Panc1 (cell line): ENCODE measurements at regions not wholly inside any gene's neighbourhood (a gene's known extent, or its start where the extent isn't known, plus 50 kb on each side); places are given as distances from the start of the nearest gene placed in this dataset.

Experiments used
- ATAC-seq: fragments of 200-7000 bp; cut with Tn5 transposase; 2 replicates; pipeline ENCODE4 v1.9.1; 2020; ENCODE audit warnings: mild to moderate bottlenecking, moderate library complexity
- BruUV-seq: library from RNA; stranded (reverse); fragments of 400-500 nt; replicated peaks from 2 replicates; lab custom pipeline; 2021; lab: Mats Ljungman, UMichigan
- CTCF ChIA-PET: fragments of 300-600 bp; sonication (Branson Sonifier 250); formaldehyde crosslinking; loops from one replicate; lab custom pipeline; 2022; ENCODE audit warnings: antibody characterized with exemption; lab: Charles Lee
- POLR2A ChIA-PET: fragments of 300-600 bp; sonication (Branson Sonifier 250); formaldehyde crosslinking; loops from one replicate; lab custom pipeline; 2022; ENCODE audit warnings: antibody characterized with exemption; lab: Charles Lee
- DNase-seq: peaks from one replicate; pipeline ENCODE4 v3.0.0-alpha.2; 2010; ENCODE audit warnings: low read depth, low spot score
- H3K27ac ChIP-seq: 2 replicates; pipeline ENCODE4 v1.5.1; 2011; ENCODE audit warnings: mild to moderate bottlenecking, low read length, inconsistent platforms
- H3K27me3 ChIP-seq: fragments of 200-500 bp; sonication (Bioruptor generic); 2 replicates; pipeline ENCODE4 v1.6.0; 2014; ENCODE audit warnings: low read length, inconsistent platforms; ENCODE audit not compliant: control insufficient read depth, insufficient read depth
- H3K36me3 ChIP-seq: fragments of 200-500 bp; sonication (Bioruptor generic); 2 replicates; pipeline ENCODE4 v1.5.1; 2014; ENCODE audit warnings: inconsistent platforms, mild to moderate bottlenecking, low read length, moderate library complexity; ENCODE audit not compliant: control insufficient read depth, insufficient read depth
- H3K4me1 ChIP-seq: 2 replicates; pipeline ENCODE4 v1.5.1; 2011; ENCODE audit warnings: inconsistent platforms, mild to moderate bottlenecking, low read length, moderate library complexity; ENCODE audit not compliant: control insufficient read depth, insufficient read depth
- H3K4me3 ChIP-seq, 2 experiments: 2 replicates each; pipeline ENCODE4 v1.5.1; 2011 to 2012; ENCODE audit warnings: low read depth in 2 of 2, low read length in 2 of 2, mild to moderate bottlenecking in 2 of 2, inconsistent platforms in 1 of 2, moderate library complexity in 1 of 2
- H3K9me3 ChIP-seq: fragments of 200-500 bp; sonication (Bioruptor generic); 2 replicates; pipeline ENCODE4 v1.5.1; 2014; ENCODE audit warnings: low read depth, mild to moderate bottlenecking, inconsistent platforms, low read length, moderate library complexity; ENCODE audit not compliant: control insufficient read depth, insufficient read depth
- POLR2AphosphoS5 ChIP-seq: IDR thresholded peaks from 2 replicates; pipeline ENCODE4 v1.6.1; 2012; ENCODE audit warnings: mild to moderate bottlenecking, low read depth, low read length, moderate library complexity
- SIN3A ChIP-seq: IDR thresholded peaks from 2 replicates; pipeline ENCODE4 v1.6.1; 2012; ENCODE audit warnings: low read depth, mild to moderate bottlenecking, low read length, moderate library complexity, borderline replicate concordance; ENCODE audit not compliant: insufficient read depth
- TCF7L2 ChIP-seq: IDR thresholded peaks from 2 replicates; pipeline ENCODE4 v1.6.1; 2011; ENCODE audit warnings: mild to moderate bottlenecking, low read depth, low read length, inconsistent platforms
- in situ Hi-C: cut with HindIII; loops from 2 replicates; pipeline ENCODE4 v1.10.0; 2016; ENCODE audit warnings: low sequenced_read_pairs, low pct_unique_long_range_greater_than_20kb
- intact Hi-C: fragments of 100-400 bp; cut with micrococcal nuclease; formaldehyde crosslinking; loops from one replicate; pipeline ENCODE4 v1.10.0; 2022; ENCODE audit not compliant: unreplicated experiment
- TF ChIP-seq, protein P1 (sequence below): fragments of 450-650 bp; IDR thresholded peaks from 2 replicates; pipeline ENCODE4 v1.5.1; 2017; ENCODE audit warnings: mild to moderate bottlenecking
- TF ChIP-seq, protein P2 (sequence below), 2 experiments: IDR thresholded peaks; 2 replicates each; pipeline ENCODE4 v1.6.1; 2011 to 2012; ENCODE audit warnings: low read depth in 2 of 2, control low read depth in 1 of 2, low read length in 1 of 2, mild to moderate bottlenecking in 1 of 2, moderate library complexity in 1 of 2; ENCODE audit not compliant: insufficient read depth in 1 of 2

DNA sequence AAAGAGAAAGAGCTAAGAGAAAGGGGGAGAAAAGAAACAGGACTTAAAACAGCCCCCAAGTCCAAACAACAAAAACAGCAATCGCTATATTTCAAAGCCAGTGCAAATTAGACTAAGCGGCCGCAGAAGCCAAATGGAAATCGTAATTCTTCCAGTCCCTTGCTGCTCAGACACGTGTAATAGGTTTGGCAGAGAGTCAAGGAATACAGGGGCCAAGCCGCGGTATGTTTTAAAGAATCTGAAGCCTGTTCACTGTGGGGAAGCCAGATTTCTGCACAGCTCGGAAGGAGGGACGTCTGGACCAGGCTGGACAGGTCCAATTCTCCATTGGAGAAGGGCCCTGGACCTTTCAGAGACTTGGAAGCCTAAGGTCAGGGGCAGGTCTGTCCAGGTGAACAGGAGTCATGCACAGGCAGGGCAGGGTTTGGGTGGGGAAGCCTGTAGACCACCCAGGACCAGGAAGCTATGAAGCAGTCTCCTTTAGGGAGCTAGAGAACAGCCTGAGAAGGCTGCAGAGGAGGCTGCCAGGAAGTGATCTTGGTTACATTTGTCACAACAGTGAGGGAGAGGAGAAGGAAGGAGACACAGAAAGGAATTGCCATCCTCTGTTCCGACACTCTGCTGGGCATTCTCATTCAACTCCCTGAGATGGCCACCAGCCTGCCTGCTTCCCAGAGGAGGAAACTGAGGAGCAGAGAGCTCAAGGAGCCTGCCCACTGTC lies 265.5 kb upstream of the ISX start:
- in situ Hi-C loops = no loop called here
- no peaks in the 10 kb centered on the region for H3K27me3 ChIP-seq
- ATAC-seq = no peak
- no TSS peak for BruUV-seq
- ChIA-PET CTCF (interaction anchor here (0.7 kb wide), 1 partner anchor 1486 kb away, joined by 3 read pairs; no protein-coding TSS in a partner anchor), POLR2A (no interaction called here)
- intact Hi-C loops = no loop called here
- TF ChIP-seq, protein P1, sequence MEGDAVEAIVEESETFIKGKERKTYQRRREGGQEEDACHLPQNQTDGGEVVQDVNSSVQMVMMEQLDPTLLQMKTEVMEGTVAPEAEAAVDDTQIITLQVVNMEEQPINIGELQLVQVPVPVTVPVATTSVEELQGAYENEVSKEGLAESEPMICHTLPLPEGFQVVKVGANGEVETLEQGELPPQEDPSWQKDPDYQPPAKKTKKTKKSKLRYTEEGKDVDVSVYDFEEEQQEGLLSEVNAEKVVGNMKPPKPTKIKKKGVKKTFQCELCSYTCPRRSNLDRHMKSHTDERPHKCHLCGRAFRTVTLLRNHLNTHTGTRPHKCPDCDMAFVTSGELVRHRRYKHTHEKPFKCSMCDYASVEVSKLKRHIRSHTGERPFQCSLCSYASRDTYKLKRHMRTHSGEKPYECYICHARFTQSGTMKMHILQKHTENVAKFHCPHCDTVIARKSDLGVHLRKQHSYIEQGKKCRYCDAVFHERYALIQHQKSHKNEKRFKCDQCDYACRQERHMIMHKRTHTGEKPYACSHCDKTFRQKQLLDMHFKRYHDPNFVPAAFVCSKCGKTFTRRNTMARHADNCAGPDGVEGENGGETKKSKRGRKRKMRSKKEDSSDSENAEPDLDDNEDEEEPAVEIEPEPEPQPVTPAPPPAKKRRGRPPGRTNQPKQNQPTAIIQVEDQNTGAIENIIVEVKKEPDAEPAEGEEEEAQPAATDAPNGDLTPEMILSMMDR = no peak
- TF ChIP-seq, protein P2, sequence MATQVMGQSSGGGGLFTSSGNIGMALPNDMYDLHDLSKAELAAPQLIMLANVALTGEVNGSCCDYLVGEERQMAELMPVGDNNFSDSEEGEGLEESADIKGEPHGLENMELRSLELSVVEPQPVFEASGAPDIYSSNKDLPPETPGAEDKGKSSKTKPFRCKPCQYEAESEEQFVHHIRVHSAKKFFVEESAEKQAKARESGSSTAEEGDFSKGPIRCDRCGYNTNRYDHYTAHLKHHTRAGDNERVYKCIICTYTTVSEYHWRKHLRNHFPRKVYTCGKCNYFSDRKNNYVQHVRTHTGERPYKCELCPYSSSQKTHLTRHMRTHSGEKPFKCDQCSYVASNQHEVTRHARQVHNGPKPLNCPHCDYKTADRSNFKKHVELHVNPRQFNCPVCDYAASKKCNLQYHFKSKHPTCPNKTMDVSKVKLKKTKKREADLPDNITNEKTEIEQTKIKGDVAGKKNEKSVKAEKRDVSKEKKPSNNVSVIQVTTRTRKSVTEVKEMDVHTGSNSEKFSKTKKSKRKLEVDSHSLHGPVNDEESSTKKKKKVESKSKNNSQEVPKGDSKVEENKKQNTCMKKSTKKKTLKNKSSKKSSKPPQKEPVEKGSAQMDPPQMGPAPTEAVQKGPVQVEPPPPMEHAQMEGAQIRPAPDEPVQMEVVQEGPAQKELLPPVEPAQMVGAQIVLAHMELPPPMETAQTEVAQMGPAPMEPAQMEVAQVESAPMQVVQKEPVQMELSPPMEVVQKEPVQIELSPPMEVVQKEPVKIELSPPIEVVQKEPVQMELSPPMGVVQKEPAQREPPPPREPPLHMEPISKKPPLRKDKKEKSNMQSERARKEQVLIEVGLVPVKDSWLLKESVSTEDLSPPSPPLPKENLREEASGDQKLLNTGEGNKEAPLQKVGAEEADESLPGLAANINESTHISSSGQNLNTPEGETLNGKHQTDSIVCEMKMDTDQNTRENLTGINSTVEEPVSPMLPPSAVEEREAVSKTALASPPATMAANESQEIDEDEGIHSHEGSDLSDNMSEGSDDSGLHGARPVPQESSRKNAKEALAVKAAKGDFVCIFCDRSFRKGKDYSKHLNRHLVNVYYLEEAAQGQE (IDR thresholded peaks at IDR 0.05; ENCODE audit: insufficient read depth in 1 of 2, low read depth in 2 of 2, low read length in 1 of 2) = no peak
- TF ChIP-seq TCF7L2 (no peak), POLR2AphosphoS5 (no peak), SIN3A (no peak)
- H3K4me3 ChIP-seq = no peak overlapping the region
- DNase-seq = no peak
- H3K36me3 ChIP-seq = no peaks in the 10 kb centered on the region
- no peaks in the 10 kb centered on the region for H3K4me1 ChIP-seq
- H3K27ac ChIP-seq = no peak overlapping the region
- H3K9me3 ChIP-seq = no peaks in the 10 kb centered on the region

DNA sequence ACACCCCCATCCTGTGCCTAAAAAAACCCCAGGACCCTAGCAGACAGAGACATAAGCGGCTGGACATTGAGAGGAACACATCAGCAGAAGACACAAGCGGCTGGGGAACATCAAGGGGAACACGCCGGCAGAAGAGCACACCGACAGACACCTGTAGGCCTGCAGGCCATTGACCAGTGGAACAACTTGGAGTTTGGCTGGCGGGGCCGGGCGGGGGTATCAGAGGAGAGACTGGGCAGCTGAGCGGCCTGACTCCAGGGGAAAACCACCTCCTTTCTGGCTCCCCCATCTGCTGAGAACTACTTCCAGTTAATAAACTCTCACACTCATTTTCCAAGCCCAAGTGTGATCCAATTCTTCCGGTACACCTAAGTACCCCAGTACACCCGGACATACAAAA lies 264.7 kb upstream of the ISX start:
- Histone ChIP-seq H3K9me3 (no peaks in the 10 kb centered on the region), H3K27me3 (no peaks in the 10 kb centered on the region), H3K4me1 (no peaks in the 10 kb centered on the region), H3K36me3 (no peaks in the 10 kb centered on the region), H3K4me3 (no peak overlapping the region), H3K27ac (no peak overlapping the region)
- ChIA-PET POLR2A (no interaction called here), CTCF (no interaction called here)
- no peak for DNase-seq
- ATAC-seq = no peak
- no peak for TF ChIP-seq TCF7L2
- no peak for TF ChIP-seq SIN3A
- TF ChIP-seq, protein P2 (IDR thresholded peaks at IDR 0.05; ENCODE audit: insufficient read depth in 1 of 2, low read depth in 2 of 2, low read length in 1 of 2) = no peak
- TF ChIP-seq, protein P1 = no peak
- no peak for TF ChIP-seq POLR2AphosphoS5
- no TSS peak for BruUV-seq
- intact Hi-C loops = no loop called here
- in situ Hi-C loops = no loop called here
